SK-N-MC (cell line): ENCODE measurements at regions not wholly inside any gene's neighbourhood (a gene's known extent, or its start where the extent isn't known, plus 50 kb on each side); places are given as distances from the start of the nearest gene placed in this dataset.

Experiments used
- EZH2 ChIP-seq: fragments of 200-600 bp; sonication (generic); IDR thresholded peaks from one replicate; pipeline ENCODE4 v1.6.1; 2017; ENCODE audit warnings: antibody characterized with exemption
- FOXP2 ChIP-seq: optimal IDR thresholded peaks from 2 replicates; pipeline ENCODE3; 2011; ENCODE audit warnings: mild to moderate bottlenecking, moderate library complexity; ENCODE audit not compliant: insufficient read depth; ENCODE audit errors: extremely low read length, control extremely low read depth
- POLR2AphosphoS5 ChIP-seq: IDR thresholded peaks from 2 replicates; pipeline ENCODE4 v1.6.1; 2012; ENCODE audit warnings: mild to moderate bottlenecking, low read depth, low read length, borderline replicate concordance

- TF ChIP-seq POLR2AphosphoS5, result no peak
- TF ChIP-seq EZH2, result no peak
- TF ChIP-seq FOXP2, result no peak
Observed at GRCh38 chr6:81881660-81882059, 129.2 kb upstream of the TENT5A start.
